ENCODE measurements at regions not wholly inside any gene's neighbourhood (a gene's known extent, or its start where the extent isn't known, plus 50 kb on each side); places are given as distances from the start of the nearest gene placed in this dataset.
"Not testable (repeated sequence)": the region's sequence is repeated elsewhere in the genome, so short reads cannot be mapped to it uniquely, and the experiment has no call there.

- Histone ChIP-seq H3K9ac (ENCODE audit: low read depth, low read length) (no peak overlapping the region), H3K4me1 (ENCODE audit: control insufficient read depth, insufficient read depth, low read length) (no peaks in the 10 kb centered on the region), H3K9me3 (ENCODE audit: control insufficient read depth, insufficient read depth, low read length) (no peaks in the 10 kb centered on the region), H3K36me3 (ENCODE audit: control insufficient read depth, insufficient read depth, low read length) (no peaks in the 10 kb centered on the region), H3K4me3 (ENCODE audit: low read depth, low read length) (no peak overlapping the region), H3K27ac (ENCODE audit: low read depth, low read length) (no peak overlapping the region), H3K27me3 (ENCODE audit: control insufficient read depth, insufficient read depth, low read length) (no peaks in the 10 kb centered on the region)
Measured at GRCh38 chr9:80995759-80996158, 693.6 kb downstream of the TLE1 start.

- Histone ChIP-seq H3K27ac (ENCODE audit: low read depth, low read length) (no peak overlapping the region), H3K4me1 (ENCODE audit: control insufficient read depth, insufficient read depth, low read length) (no peaks in the 10 kb centered on the region), H3K36me3 (ENCODE audit: control insufficient read depth, insufficient read depth, low read length) (no peaks in the 10 kb centered on the region), H3K9me3 (ENCODE audit: control insufficient read depth, insufficient read depth, low read length) (no peaks in the 10 kb centered on the region), H3K4me3 (ENCODE audit: low read depth, low read length) (no peak overlapping the region), H3K27me3 (ENCODE audit: control insufficient read depth, insufficient read depth, low read length) (no peaks in the 10 kb centered on the region), H3K9ac (ENCODE audit: low read depth, low read length) (no peak overlapping the region)
Measured at GRCh38 chr9:80994892-80995291, 694.5 kb downstream of the TLE1 start.

- H3K9me3 ChIP-seq (ENCODE audit: control insufficient read depth, insufficient read depth, low read length); H3K9ac ChIP-seq (ENCODE audit: low read depth, low read length); H3K27me3 ChIP-seq (ENCODE audit: control insufficient read depth, insufficient read depth, low read length); H3K4me3 ChIP-seq (ENCODE audit: low read depth, low read length); H3K4me1 ChIP-seq (ENCODE audit: control insufficient read depth, insufficient read depth, low read length); H3K27ac ChIP-seq (ENCODE audit: low read depth, low read length); H3K36me3 ChIP-seq (ENCODE audit: control insufficient read depth, insufficient read depth, low read length): not testable (repeated sequence)
Measured at GRCh38 chr9:80985595-80985994, 703.8 kb downstream of the TLE1 start.

- Histone ChIP-seq H3K4me3 (ENCODE audit: low read depth, low read length) (no peak overlapping the region), H3K36me3 (ENCODE audit: control insufficient read depth, insufficient read depth, low read length) (no peaks in the 10 kb centered on the region), H3K27ac (ENCODE audit: low read depth, low read length) (no peak overlapping the region), H3K9ac (ENCODE audit: low read depth, low read length) (no peak overlapping the region), H3K27me3 (ENCODE audit: control insufficient read depth, insufficient read depth, low read length) (no peaks in the 10 kb centered on the region), H3K9me3 (ENCODE audit: control insufficient read depth, insufficient read depth, low read length) (peaks cover 18% of the 10 kb centered on the region; the same call in 1 of the 2 replicates), H3K4me1 (ENCODE audit: control insufficient read depth, insufficient read depth, low read length) (peaks cover 14% of the 10 kb centered on the region; the same call in 1 of the 2 replicates)
Measured at GRCh38 chr9:80976403-80976802, 712.9 kb downstream of the TLE1 start.

GRCh38 chr9:80970377-80970776 is 719.0 kb downstream of the TLE1 start:
- not testable (repeated sequence) for H3K27ac ChIP-seq (ENCODE audit: low read depth, low read length); H3K4me3 ChIP-seq (ENCODE audit: low read depth, low read length); H3K9ac ChIP-seq (ENCODE audit: low read depth, low read length); H3K36me3 ChIP-seq (ENCODE audit: control insufficient read depth, insufficient read depth, low read length); H3K27me3 ChIP-seq (ENCODE audit: control insufficient read depth, insufficient read depth, low read length)
- H3K9me3 ChIP-seq (ENCODE audit: control insufficient read depth, insufficient read depth, low read length), result peaks cover 24% of the 10 kb centered on the region
- peaks cover 14% of the 10 kb centered on the region; the same call in 1 of the 2 replicates for H3K4me1 ChIP-seq (ENCODE audit: control insufficient read depth, insufficient read depth, low read length)

GRCh38 chr9:80968611-80969010 is 720.7 kb downstream of the TLE1 start:
- no peak overlapping the region for H3K9ac ChIP-seq (ENCODE audit: low read depth, low read length)
- H3K36me3 ChIP-seq (ENCODE audit: control insufficient read depth, insufficient read depth, low read length), result no peaks in the 10 kb centered on the region

GRCh38 chr9:80964914-80965313 is 724.4 kb downstream of the TLE1 start:
- Histone ChIP-seq H3K4me3 (ENCODE audit: low read depth, low read length) (no peak overlapping the region), H3K27ac (ENCODE audit: low read depth, low read length) (no peak overlapping the region), H3K4me1 (ENCODE audit: control insufficient read depth, insufficient read depth, low read length) (no peaks in the 10 kb centered on the region), H3K27me3 (ENCODE audit: control insufficient read depth, insufficient read depth, low read length) (no peaks in the 10 kb centered on the region), H3K9me3 (ENCODE audit: control insufficient read depth, insufficient read depth, low read length) (no peaks in the 10 kb centered on the region), H3K36me3 (ENCODE audit: control insufficient read depth, insufficient read depth, low read length) (no peaks in the 10 kb centered on the region), H3K9ac (ENCODE audit: low read depth, low read length) (no peak overlapping the region)

More at GRCh38 chr9:80968611-80969010, 720.7 kb downstream of the TLE1 start:
- peaks cover 3% of the 10 kb centered on the region; the same call in 1 of the 2 replicates for H3K4me1 ChIP-seq (ENCODE audit: control insufficient read depth, insufficient read depth, low read length)
- no peak overlapping the region for H3K27ac ChIP-seq (ENCODE audit: low read depth, low read length)
- no peaks in the 10 kb centered on the region for H3K27me3 ChIP-seq (ENCODE audit: control insufficient read depth, insufficient read depth, low read length)
- peaks cover 13% of the 10 kb centered on the region for H3K9me3 ChIP-seq (ENCODE audit: control insufficient read depth, insufficient read depth, low read length)
- H3K4me3 ChIP-seq (ENCODE audit: low read depth, low read length), result no peak overlapping the region

- Histone ChIP-seq H3K9me3 (ENCODE audit: control insufficient read depth, insufficient read depth, low read length) (no peaks in the 10 kb centered on the region), H3K4me1 (ENCODE audit: control insufficient read depth, insufficient read depth, low read length) (no peaks in the 10 kb centered on the region), H3K4me3 (ENCODE audit: low read depth, low read length) (no peak overlapping the region), H3K27me3 (ENCODE audit: control insufficient read depth, insufficient read depth, low read length) (no peaks in the 10 kb centered on the region), H3K36me3 (ENCODE audit: control insufficient read depth, insufficient read depth, low read length) (no peaks in the 10 kb centered on the region), H3K27ac (ENCODE audit: low read depth, low read length) (no peak overlapping the region), H3K9ac (ENCODE audit: low read depth, low read length) (no peak overlapping the region)
Measured at GRCh38 chr9:80964374-80964773, 725.0 kb downstream of the TLE1 start.

GRCh38 chr9:80957801-80958200 is 731.5 kb downstream of the TLE1 start:
- H3K4me3 ChIP-seq (ENCODE audit: low read depth, low read length), result no peak overlapping the region
- no peak overlapping the region for H3K27ac ChIP-seq (ENCODE audit: low read depth, low read length)
- H3K4me1 ChIP-seq (ENCODE audit: control insufficient read depth, insufficient read depth, low read length), result no peaks in the 10 kb centered on the region

GRCh38 chr9:80954521-80954920 is 734.8 kb downstream of the TLE1 start:
- Histone ChIP-seq H3K4me1 (ENCODE audit: control insufficient read depth, insufficient read depth, low read length) (no peaks in the 10 kb centered on the region), H3K27ac (ENCODE audit: low read depth, low read length) (no peak overlapping the region), H3K9ac (ENCODE audit: low read depth, low read length) (no peak overlapping the region), H3K27me3 (ENCODE audit: control insufficient read depth, insufficient read depth, low read length) (no peaks in the 10 kb centered on the region), H3K36me3 (ENCODE audit: control insufficient read depth, insufficient read depth, low read length) (no peaks in the 10 kb centered on the region), H3K4me3 (ENCODE audit: low read depth, low read length) (no peak overlapping the region), H3K9me3 (ENCODE audit: control insufficient read depth, insufficient read depth, low read length) (no peaks in the 10 kb centered on the region)

More at GRCh38 chr9:80957801-80958200, 731.5 kb downstream of the TLE1 start:
- Histone ChIP-seq H3K9me3 (ENCODE audit: control insufficient read depth, insufficient read depth, low read length) (no peaks in the 10 kb centered on the region), H3K36me3 (ENCODE audit: control insufficient read depth, insufficient read depth, low read length) (no peaks in the 10 kb centered on the region), H3K9ac (ENCODE audit: low read depth, low read length) (no peak overlapping the region), H3K27me3 (ENCODE audit: control insufficient read depth, insufficient read depth, low read length) (no peaks in the 10 kb centered on the region)

GRCh38 chr9:80952363-80952922 is 736.9 kb downstream of the TLE1 start:
- Histone ChIP-seq H3K4me1 (ENCODE audit: control insufficient read depth, insufficient read depth, low read length) (no peaks in the 10 kb centered on the region), H3K9me3 (ENCODE audit: control insufficient read depth, insufficient read depth, low read length) (no peaks in the 10 kb centered on the region), H3K9ac (ENCODE audit: low read depth, low read length) (no peak overlapping the region), H3K36me3 (ENCODE audit: control insufficient read depth, insufficient read depth, low read length) (no peaks in the 10 kb centered on the region), H3K27ac (ENCODE audit: low read depth, low read length) (no peak overlapping the region), H3K4me3 (ENCODE audit: low read depth, low read length) (no peak overlapping the region), H3K27me3 (ENCODE audit: control insufficient read depth, insufficient read depth, low read length) (no peaks in the 10 kb centered on the region)
